ENCODE measurements at regions not wholly inside any gene's neighbourhood (a gene's known extent, or its start where the extent isn't known, plus 50 kb on each side); places are given as distances from the start of the nearest gene placed in this dataset.

DNA sequence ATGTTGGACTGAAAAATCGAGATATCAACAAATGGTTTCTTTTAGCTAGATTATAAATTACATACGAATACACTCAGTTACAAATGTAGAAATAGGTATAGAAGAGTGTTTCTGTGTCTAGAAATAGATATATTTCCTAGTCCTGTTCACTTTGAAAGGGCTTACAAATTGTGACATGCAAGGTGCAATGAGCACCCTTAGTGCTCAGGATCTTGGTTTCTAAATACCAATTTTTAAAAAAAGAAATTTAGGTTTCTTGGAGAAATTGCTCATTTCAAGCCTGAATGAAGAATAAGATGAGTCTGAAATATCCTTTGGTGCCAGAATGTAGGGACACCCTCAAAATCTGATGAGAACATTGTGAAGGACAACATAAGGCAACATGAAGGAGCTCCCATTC is 306.0 kb downstream of the CRPPA start:
- H3K27me3 ChIP-seq = no peaks in the 10 kb centered on the region
- no peak for DNase-seq
- no peaks in the 10 kb centered on the region for H3K9me3 ChIP-seq
- no peak for ATAC-seq
- TF ChIP-seq, protein P1, sequence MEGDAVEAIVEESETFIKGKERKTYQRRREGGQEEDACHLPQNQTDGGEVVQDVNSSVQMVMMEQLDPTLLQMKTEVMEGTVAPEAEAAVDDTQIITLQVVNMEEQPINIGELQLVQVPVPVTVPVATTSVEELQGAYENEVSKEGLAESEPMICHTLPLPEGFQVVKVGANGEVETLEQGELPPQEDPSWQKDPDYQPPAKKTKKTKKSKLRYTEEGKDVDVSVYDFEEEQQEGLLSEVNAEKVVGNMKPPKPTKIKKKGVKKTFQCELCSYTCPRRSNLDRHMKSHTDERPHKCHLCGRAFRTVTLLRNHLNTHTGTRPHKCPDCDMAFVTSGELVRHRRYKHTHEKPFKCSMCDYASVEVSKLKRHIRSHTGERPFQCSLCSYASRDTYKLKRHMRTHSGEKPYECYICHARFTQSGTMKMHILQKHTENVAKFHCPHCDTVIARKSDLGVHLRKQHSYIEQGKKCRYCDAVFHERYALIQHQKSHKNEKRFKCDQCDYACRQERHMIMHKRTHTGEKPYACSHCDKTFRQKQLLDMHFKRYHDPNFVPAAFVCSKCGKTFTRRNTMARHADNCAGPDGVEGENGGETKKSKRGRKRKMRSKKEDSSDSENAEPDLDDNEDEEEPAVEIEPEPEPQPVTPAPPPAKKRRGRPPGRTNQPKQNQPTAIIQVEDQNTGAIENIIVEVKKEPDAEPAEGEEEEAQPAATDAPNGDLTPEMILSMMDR (IDR thresholded peaks at IDR 0.05 in 4 of 5, conservative IDR thresholded peaks at IDR 0.05 in 1 of 5) = no peak
- no peak for TF ChIP-seq POLR2A (IDR thresholded peaks at IDR 0.05)
- no peaks in the 10 kb centered on the region for H3K36me3 ChIP-seq
- H3K4me1 ChIP-seq = no peaks in the 10 kb centered on the region
- in situ Hi-C loops (cut with MboI; ENCODE audit: low sequenced_read_pairs in 4 of 4) = no loop called here
- H3K4me3 ChIP-seq = no peak overlapping the region
- intact Hi-C loops (cut with DNase I; ENCODE audit: low total_unique reads) = no loop called here
- H3K27ac ChIP-seq = no peak overlapping the region

DNA sequence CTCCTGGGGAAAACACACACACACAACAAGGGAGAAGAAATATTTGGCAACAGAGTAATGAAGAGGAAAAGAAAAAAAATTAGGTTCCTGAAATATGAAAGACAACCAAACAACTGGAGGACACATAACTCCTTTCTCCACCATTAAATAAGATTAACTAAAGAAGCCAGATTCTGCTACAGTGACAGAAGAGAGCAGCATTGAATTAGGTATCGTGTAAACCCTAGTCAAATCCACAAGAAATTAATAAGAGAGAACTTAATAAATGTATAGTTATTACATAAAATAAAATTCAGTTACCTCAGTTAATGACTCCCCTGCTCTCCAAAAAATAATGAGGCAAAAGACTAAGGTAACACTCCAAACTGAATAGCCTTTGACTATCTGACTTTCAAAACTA is 306.7 kb downstream of the CRPPA start:
- Histone ChIP-seq H3K9me3 (no peaks in the 10 kb centered on the region), H3K27ac (no peak overlapping the region), H3K4me1 (no peaks in the 10 kb centered on the region), H3K4me3 (no peak overlapping the region), H3K36me3 (no peaks in the 10 kb centered on the region), H3K27me3 (no peaks in the 10 kb centered on the region)
- ATAC-seq (no peak), DNase-seq (no peak)
- no peak for TF ChIP-seq POLR2A (IDR thresholded peaks at IDR 0.05)
- TF ChIP-seq, protein P1 (IDR thresholded peaks at IDR 0.05 in 4 of 5, conservative IDR thresholded peaks at IDR 0.05 in 1 of 5) = peak in 1 of 5 experiments; percentile 7
- in situ Hi-C loops (cut with MboI; ENCODE audit: low sequenced_read_pairs in 4 of 4) (no loop called here), intact Hi-C loops (cut with DNase I; ENCODE audit: low total_unique reads) (no loop called here)

DNA sequence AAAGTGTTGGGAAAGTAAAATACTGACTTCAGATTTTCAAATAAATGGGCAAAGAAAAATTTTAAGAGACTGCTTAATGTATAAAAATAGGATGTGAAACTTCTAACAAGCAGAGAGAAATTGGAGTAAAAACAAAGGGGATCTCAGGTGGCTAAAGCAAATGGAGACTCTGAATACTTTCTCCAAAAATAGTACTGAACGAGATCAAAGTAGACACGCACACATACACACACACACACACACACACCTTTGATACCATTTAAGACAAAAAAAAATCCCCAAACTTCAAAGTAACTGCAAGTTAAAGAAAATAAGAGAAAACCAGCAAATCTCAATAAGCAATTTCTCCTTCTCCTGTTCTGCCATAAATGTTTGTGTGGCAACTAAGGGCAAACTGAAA is 307.3 kb downstream of the CRPPA start:
- H3K9me3 ChIP-seq = no peaks in the 10 kb centered on the region
- no peak for ATAC-seq
- no peak for TF ChIP-seq POLR2A (IDR thresholded peaks at IDR 0.05)
- TF ChIP-seq, protein P1 (IDR thresholded peaks at IDR 0.05 in 4 of 5, conservative IDR thresholded peaks at IDR 0.05 in 1 of 5) = no peak
- H3K36me3 ChIP-seq = no peaks in the 10 kb centered on the region
- in situ Hi-C loops (cut with MboI; ENCODE audit: low sequenced_read_pairs in 4 of 4) (no loop called here), intact Hi-C loops (cut with DNase I; ENCODE audit: low total_unique reads) (no loop called here)
- H3K27ac ChIP-seq = no peak overlapping the region
- no peaks in the 10 kb centered on the region for H3K27me3 ChIP-seq
- no peak for DNase-seq
- H3K4me1 ChIP-seq = no peaks in the 10 kb centered on the region
- H3K4me3 ChIP-seq = no peak overlapping the region

DNA sequence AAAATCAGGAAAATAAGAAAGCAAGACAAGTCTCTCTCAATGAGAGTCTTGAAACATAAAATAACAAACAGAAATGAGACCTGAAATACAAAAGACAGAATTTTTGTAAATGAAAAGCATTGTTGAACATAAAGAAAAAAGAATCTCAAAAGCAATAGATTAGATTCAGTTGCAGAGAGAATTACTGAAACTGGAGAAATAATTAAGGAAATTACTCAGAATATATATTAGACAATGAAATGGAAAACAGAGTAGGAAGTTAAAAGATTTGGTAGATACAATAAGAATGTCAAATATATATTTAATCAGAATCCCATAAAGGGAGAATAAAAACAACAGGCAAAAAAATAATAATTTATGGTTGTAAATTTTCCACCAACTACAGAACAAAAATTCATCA is 308.3 kb downstream of the CRPPA start:
- Histone ChIP-seq H3K27ac (no peak overlapping the region), H3K36me3 (no peaks in the 10 kb centered on the region), H3K4me1 (no peaks in the 10 kb centered on the region), H3K27me3 (no peaks in the 10 kb centered on the region), H3K9me3 (peaks cover 0 to 7% (median 0%) of the 10 kb centered on the region in 3 donors), H3K4me3 (no peak overlapping the region)
- in situ Hi-C loops (cut with MboI; ENCODE audit: low sequenced_read_pairs in 4 of 4) = no loop called here
- no peak for ATAC-seq
- no peak for DNase-seq
- TF ChIP-seq POLR2A (IDR thresholded peaks at IDR 0.05) = no peak
- TF ChIP-seq, protein P1 (IDR thresholded peaks at IDR 0.05 in 4 of 5, conservative IDR thresholded peaks at IDR 0.05 in 1 of 5) = no peak
- intact Hi-C loops (cut with DNase I; ENCODE audit: low total_unique reads) = no loop called here

DNA sequence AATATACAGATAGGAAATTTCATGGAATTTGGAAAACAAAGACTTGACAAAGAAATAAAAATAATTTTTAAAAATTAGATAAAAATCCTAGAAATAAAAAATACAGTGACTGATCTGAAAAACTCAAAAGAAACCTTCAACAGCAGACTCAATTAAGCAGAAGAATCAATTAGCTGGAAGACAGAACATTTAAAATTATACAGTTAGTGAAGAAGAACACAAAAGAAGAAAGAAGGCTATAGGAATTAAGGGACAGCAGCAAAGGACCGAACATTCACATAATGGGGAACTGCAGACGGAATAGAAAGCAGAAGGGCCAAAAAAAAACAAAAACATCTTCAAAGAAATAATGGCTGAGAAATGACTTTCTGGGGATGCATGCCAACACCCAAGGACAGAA is 314.5 kb downstream of the CRPPA start:
- TF ChIP-seq, protein P1 (IDR thresholded peaks at IDR 0.05 in 4 of 5, conservative IDR thresholded peaks at IDR 0.05 in 1 of 5) = no peak
- no peak for TF ChIP-seq POLR2A (IDR thresholded peaks at IDR 0.05)
- Histone ChIP-seq H3K36me3 (no peaks in the 10 kb centered on the region), H3K27me3 (no peaks in the 10 kb centered on the region), H3K9me3 (peaks cover 0 to 20% (median 0%) of the 10 kb centered on the region in 3 donors), H3K4me3 (no peak overlapping the region), H3K4me1 (no peaks in the 10 kb centered on the region), H3K27ac (no peak overlapping the region)
- DNase-seq (no peak), ATAC-seq (no peak)
- intact Hi-C loops (cut with DNase I; ENCODE audit: low total_unique reads) = no loop called here
- in situ Hi-C loops (cut with MboI; ENCODE audit: low sequenced_read_pairs in 4 of 4) = no loop called here
